ENCODE measurements at regions not wholly inside any gene's neighbourhood (a gene's known extent, or its start where the extent isn't known, plus 50 kb on each side); places are given as distances from the start of the nearest gene placed in this dataset.
A peak's percentile ranks its signal among the peaks of the same experiment; 100 is the strongest.

DNA sequence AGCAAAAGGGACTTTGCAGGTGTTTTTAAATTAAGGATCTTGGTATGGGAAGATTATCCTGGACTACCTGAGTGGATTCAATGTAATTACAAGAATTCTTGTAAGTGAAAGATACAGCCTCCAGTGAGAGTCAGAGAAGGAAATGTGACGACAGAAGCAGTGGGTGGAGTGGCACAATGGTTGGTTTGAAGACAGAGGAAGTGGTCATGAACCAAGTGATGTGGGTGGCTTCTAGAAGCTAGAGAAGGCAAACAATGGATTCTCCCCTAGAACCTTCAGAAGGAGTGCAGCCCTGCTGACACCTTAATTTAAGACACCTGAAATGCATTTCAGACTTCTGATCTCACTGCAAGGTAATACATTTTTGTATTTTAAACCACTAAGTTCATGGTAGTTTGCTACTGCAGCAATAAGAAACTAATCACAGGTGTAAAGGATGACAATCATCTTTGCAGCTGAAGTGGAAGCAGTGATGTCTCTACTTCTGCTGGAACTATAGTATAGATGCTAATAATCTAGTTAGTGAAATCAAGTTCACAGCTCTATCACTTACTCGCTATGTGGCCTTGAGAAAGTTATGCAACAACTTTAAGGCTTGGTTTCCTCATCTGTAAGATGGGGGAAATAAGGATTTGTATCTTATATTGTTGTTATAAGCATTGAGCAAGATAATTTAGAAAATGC is 403.4 kb upstream of the SUCLG2 start:
- peak; percentile 1 for DNase-seq (ENCODE audit: low spot score)

DNA sequence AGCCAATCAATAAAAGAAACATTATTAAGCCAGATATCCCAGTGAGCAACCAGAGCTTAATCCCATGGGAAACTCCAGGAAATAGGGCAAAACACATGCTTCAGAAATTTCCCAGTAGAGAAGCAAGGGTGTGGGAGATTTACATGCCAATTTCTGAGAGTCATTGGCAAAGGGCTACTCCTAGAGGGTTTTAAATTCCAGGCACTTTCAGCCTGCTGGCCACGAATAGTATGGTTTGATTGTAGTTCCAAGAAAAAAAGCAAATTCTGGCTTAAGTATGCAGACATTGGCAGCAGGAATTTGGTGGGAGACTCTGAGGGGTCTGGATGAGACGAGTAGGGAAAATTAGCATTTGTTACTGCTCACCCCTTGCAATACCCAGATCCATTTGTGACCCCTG is 402.1 kb upstream of the SUCLG2 start:
- DNase-seq (ENCODE audit: low spot score) = no peak

DNA sequence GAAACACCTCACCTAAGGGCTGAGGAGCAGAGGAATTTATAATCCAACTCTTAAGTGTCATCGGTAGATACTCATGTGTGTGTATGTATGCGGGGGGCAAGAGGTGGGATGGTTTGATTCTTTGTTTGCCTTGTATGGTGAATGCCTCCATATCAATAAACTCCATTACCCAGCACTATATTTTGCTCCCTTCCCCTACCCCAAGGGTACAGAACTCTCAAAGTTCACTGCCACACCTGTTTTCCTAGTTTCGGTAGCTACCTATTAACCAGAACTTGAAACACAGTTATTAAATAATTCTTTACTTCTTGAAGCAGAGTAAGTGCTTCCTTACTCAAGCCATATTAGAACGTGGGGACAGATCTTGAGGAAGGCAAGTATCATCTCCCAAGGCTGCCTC is 400.8 kb upstream of the SUCLG2 start:
- DNase-seq (ENCODE audit: low spot score) = no peak

DNA sequence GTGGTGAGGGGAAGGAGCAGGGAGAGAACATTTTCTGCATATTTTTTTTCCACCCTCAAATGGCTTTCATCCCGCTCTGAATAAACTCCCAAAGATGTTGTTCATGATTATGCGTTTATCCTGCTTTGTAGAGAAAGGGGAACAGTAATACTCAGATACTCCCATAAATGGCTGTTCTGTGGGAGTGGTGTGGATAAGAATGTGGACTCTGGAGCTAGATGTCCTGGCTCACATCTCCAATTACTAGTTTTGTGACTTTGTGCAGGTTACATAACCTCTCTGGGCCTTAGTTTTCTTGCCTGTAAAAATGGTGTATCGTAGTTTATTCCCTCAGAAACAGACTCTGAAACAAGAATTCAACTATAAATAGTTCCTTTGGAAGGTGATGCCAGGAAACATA is 395.4 kb upstream of the SUCLG2 start:
- no peak for DNase-seq (ENCODE audit: low spot score)

DNA sequence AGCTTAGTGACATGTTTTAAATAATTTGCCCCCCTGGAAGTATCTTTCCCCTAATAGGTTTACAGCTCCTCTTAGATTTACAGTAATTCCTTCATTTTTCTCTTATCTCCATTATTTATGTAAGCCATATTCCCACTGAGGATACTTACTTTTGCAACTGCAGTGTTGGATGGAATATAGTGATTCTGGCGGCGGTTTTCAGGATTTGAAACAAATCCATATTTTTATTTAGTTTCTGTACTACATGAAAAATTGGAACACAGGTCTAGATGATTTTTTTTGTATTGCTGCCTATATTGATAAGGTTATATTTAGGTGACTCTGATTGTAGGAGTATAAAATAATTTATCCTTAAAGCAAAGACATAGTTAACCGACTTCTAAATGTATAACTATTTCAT is 391.6 kb upstream of the SUCLG2 start:
- DNase-seq (ENCODE audit: low spot score) = no peak

DNA sequence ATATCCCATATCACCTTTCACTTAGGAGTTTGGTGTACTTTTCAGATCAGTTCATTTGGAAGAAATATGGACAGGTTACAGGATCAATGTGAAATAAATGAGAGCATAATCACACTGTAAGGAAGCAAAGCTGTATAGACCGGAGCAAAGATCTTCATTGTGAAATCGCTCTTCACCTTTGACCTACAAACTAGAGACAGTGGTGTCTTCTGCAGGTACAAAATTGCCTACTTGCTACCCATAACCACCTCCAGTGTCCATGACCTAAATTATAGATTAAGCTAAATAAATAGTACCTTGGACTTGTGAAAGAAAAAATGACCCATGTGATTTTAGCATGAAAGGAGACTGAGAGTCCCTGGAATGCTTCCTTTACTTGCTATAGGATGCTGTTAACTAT is 379.5 kb upstream of the SUCLG2 start:
- no peak for DNase-seq (ENCODE audit: low spot score)

DNA sequence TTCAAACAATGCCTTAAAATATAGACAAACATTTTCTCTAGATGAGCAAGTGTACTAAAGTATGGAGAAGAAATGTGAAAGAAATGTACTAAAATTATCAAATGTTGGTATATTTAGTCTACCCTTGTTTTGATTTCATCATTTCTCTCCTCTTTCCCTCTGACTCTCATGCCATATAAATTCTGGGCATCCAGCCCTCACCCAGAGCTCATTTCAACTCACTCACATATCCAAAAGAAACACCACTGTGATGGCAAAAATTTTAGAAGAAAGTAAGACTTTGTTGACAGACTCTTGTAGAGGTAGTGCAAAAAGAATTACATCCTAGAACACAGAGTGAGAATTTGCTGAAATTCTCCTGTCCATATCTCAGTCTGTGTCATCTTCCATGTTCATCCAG is 377.8 kb upstream of the SUCLG2 start:
- no peak for DNase-seq (ENCODE audit: low spot score)

DNA sequence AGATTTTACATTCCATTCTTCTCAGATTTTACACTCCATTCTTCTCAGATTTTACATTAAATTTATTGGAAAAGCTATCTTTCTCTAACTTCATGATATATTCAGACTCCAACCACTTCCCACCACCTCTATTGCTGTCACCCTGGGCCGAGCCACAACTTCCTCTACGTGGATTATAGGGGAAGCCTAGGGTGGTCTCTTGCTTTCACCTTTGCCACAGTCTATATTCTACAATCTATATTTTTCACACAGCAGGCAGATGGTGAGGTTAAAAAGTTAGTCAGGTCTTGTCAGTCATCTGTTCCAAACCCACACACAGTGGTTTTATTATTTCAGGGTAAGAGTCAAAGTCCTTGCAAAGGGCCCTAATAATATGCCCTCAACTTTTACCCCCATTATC is 370.8 kb upstream of the SUCLG2 start:
- no peak for DNase-seq (ENCODE audit: low spot score)

DNA sequence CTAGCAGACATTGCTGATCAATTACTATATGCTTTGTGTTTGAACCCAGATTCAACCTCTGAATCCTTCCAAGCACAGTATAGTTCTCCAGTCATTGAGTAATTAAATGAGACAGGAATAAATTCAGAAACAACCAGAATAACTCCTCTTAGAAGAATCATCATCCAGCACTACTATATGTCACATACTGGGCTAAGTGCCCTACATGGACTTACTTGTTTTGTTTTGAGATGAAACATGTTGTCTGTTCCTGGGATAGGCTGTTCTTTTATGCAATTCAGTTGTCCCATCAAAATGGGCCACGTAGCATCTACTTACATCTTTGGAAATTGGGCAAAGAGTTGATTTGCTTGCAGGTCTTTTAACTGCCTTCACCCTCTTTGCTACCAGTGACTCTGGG is 365.5 kb upstream of the SUCLG2 start:
- DNase-seq (ENCODE audit: low spot score) = no peak

DNA sequence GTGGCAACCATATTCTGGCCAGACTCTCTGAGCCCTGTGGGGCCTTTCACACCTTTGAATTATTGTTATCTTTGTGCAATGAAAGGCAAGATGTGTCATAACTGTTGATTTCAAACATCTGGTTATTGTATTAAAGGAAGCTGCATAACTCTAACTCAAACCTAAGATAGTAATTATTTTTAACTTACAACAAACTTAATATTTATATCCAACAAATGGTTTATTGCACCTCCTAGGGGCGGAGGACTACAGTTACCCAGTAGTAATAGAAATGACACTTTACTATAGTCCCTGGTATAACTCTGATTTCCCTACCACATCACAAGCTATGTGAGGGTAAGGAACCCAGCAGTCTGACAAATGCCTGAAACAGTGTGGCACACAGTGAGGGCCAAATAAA is 363.9 kb upstream of the SUCLG2 start:
- DNase-seq (ENCODE audit: low spot score) = no peak

DNA sequence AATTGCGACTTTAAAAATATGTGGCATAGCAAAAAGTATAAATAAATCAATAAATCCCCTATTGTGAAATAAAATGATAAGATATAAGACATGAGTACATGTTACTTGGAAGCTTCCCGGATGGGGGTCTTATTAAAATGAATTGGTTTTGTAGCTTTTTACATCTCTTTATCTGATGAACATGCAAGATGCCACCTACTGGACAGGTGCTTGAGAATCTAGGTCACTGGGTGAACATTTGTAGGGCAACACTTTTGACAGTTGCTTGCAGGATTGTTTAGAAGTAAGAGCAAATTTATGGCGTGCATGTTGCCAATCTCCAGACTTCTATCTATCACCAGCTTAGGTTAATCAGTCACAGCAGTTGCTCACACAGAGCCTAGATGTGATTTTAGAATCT is 362.7 kb upstream of the SUCLG2 start:
- no peak for DNase-seq (ENCODE audit: low spot score)

DNA sequence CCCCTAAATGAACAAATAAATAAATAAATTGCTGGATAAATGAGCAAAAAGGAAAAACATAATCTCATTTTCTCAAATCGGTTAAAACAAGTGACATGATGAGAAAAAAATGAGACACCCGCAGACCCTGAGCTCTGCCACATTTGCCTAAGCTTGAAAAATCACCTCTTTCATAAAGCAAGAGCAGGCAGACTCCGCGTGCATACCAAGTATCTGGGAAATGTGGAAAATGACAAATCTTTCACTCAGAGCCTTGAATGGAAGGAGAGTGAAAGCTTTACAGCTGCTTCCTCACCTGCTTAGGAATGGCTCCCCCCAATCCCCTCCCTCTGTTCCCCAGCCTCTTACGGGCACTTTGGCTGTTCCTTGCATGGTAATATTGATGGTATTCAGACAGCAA is 355.5 kb upstream of the SUCLG2 start:
- DNase-seq (ENCODE audit: low spot score) = no peak

DNA sequence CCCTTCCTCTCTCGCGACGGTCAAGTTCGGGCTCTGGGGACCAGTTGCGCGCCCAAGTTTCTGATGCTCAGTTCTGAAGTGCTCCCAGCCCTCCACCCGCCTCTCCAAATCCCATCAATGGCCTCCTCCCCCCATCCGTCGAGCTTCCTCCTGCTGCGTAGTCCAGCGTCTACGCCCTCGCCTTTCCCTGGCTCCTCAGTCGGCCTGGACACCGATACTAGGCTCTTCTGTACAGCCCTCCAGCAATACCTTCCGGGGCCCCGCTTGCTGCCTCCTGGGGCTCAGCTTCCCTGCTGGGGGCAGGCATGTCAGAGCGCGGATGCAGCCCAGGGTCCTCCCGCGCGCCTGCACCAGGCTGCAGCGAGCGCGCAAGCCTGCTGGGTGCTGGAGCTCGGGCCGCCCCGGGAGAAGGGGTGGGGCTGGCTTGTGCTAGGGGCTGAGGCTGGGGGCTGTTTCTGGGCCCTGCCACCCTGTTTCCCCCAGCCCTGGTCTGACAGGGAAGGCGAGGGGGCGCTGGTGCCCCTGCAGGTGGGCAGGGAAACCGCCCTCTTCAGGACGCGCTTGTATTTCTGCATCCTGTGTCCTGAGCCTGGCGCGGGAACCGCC is 353.3 kb upstream of the SUCLG2 start:
- DNase-seq (ENCODE audit: low spot score) = peak; percentile 0

DNA sequence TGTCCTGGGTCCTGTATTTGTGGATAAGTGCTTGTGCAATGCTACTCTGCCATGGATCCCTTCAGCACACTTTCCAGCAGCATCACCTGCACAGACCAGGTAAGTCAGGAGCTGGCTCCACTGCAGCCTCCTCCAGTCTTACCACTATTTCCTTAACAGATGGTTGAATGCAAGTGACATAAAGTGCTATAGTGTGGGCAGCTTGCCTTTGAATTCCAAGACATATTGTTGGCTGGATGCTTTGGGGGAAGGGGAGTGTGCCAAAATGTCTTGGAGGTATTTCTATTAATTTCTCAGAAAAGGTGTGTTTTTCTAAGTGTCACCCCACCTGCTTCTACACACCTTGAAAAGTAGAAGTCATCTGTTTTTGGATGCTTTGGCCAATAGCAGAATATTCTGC is 352.2 kb upstream of the SUCLG2 start:
- DNase-seq (ENCODE audit: low spot score) = no peak

DNA sequence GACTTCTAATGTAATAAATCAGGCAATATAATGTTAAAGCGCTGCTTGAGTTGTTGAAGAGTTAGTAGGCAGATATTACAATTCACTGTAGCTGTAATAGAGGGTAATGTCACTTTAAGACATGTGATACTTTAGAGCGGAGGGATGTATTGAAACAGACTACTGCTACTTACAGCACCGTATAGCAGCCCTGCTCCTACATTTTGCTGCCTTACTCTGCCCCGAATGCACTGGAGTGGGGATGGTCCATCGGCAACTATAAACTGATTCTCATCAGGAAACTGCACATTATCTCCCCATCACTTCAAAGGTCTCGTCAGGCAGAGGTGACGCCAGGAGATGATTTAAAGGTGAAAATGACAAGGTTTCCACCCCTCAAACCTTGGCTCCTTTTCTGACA is 349.7 kb upstream of the SUCLG2 start:
- no peak for DNase-seq (ENCODE audit: low spot score)

DNA sequence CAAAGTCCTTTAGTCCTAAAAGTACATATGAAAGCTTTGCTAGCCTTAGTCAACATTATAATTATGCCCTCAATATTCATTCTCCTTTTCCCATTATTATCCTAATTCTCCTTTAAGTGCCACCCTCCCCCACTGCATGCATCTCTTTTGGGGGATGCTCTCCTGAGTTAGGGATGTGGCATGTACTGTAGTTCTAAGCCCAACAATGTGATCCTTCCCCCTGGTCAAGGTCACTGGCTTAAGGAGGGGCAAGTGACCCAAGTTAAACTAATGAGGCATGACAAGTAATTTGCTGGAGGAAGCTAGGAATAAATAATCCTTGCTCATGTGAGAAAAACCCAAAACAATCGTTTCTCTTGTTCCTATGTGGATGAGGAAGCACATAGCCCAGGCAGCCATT is 343.9 kb upstream of the SUCLG2 start:
- no peak for DNase-seq (ENCODE audit: low spot score)

DNA sequence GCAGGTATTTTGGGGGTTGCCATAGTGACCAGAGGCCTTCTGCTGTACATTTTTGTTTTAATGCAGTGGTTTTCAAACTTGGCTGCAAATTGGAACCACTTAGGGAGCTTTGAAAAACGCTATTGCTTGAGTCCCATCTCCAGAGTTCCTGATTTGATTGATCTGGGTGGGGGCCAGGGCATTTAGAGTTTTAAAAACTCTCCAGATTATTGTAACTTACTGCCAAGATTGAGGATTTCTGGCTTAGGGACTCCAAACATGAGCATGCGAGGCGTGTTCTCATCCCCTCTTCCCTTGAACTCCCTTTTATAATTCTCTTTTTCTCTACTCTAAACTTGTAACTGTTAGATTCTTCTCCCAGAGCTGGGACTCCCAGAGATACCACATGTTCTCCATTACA is 340.8 kb upstream of the SUCLG2 start:
- DNase-seq (ENCODE audit: low spot score) = no peak

DNA sequence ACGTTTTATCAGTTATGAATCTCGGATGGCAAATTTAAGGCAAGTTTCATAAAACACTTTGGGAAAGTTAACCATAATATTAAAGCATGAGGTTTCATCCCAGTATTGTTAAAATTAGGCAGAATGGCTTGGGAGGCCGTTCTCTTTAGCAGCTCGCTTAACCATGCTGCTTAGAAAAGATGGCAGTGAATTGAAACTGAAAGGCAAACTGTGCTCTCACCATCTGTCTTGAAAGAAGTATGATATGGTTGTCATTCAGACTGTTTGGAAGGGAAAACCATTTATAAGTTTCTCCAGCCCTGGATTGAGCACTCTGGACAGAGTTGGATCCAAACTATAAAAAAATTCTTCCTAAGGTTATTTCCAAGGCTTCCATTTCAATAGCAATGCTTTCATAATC is 332.3 kb upstream of the SUCLG2 start:
- DNase-seq (ENCODE audit: low spot score) = no peak

DNA sequence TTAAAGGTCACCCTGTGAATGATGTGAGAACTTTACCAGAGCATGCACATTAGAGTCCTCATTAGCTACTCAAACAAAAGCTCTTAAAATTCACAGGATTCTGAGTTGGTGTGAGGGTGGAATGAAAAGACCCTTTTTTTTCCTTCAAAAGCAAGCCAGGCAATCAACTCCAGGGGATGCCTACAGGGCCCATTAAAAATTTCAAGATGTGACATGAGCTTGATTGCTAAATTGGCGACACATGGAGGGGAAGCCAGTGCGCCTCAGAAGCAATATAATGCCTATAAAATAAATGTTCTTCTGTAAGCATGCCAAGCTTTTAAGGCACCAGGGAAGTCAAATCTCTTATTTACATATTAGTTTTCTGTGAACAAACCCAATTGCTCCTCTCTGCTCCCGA is 328.8 kb upstream of the SUCLG2 start:
- no peak for DNase-seq (ENCODE audit: low spot score)

DNA sequence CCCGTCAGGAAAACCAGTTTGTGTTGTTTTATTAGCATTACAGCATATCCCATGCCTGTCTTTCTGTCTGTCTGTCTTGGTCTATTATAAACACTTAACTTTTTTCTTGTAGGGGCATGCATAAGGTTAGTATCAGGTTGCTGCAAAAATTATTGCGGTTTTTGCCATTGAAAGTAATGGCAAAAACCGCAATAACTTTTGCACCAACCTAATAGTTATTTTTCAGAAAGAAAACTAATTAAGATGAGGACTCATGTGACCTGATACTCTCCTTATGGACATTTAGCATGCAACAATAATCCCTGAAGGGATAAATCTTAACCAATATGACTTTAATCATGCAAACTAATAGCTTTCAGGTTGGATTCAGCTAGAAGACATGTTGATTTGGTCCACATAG is 326.7 kb upstream of the SUCLG2 start:
- no peak for DNase-seq (ENCODE audit: low spot score)

DNA sequence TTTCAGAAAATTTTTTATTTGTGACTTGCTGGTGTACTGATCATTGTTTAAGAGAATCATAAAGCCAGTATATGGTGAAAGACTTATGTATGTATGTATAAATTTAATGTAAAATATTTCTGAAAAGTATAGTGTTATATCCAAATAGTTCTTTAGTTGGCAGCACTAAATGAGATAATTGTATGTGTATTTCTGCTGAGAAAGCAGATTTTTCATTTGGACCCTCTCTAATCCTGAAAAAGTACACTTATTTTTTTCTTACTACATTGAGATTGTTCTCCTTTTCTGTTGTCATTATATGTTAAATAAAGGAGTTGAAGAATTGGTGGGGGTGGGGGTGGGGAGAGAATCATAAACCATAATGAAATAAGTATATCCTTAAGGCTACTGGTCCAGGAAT is 324.9 kb upstream of the SUCLG2 start:
- no peak for DNase-seq (ENCODE audit: low spot score)

DNA sequence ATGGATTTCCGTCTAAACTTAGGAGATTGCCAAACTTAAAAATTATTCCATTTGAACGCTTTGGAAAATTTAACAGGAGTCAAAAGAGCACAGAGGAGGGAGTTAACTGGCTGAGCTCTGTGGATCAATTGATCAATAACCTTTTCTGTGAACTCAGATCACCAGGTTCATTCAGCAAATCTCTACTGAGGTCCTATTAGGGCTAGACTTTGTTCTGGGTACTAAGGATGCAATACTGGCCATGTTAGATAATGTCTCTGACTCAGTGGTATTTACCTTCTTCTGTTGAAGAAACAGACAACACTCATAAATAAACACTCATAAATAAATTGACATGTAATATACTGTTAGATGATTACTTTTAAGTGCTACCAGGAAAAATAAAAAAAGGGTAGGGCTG is 323.4 kb upstream of the SUCLG2 start:
- DNase-seq (ENCODE audit: low spot score) = no peak

DNA sequence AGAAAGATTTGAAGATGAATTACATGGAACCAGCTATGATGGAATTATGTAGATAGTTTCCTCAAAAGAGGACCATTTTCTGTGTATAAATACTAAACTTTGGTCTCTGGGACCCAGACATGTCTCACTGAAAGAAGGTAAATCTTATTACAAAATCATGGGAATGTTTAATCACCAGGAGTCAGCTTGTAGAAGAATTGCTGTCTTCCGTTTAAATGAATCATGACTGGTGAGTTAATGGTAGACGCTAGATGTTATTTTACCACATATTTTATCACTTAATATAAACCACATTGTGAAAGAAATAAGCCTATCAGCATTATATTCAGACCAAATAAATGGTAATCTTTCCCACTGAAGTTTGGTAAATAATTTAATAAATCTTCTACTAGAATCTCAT is 322.3 kb upstream of the SUCLG2 start:
- DNase-seq (ENCODE audit: low spot score) = no peak

DNA sequence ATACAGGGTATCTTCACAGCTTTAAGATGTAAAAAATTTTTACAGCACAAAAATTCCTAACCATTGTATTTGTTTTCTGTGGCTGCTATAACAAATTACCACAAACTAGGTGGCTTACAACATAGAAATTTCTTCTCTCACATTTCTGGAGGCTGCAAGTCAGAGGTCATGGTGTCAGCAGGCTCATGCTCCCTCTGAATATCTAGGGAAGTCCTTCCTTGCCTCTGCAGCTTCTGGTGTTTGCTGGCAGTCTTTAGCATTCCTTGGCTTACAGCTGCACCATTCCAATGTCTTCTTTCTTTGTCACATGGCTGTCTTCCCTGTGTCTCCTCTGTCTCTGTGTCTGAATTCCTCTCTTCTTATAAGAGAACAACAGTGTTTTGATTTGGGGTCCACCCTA is 310.2 kb upstream of the SUCLG2 start:
- no peak for DNase-seq (ENCODE audit: low spot score)

DNA sequence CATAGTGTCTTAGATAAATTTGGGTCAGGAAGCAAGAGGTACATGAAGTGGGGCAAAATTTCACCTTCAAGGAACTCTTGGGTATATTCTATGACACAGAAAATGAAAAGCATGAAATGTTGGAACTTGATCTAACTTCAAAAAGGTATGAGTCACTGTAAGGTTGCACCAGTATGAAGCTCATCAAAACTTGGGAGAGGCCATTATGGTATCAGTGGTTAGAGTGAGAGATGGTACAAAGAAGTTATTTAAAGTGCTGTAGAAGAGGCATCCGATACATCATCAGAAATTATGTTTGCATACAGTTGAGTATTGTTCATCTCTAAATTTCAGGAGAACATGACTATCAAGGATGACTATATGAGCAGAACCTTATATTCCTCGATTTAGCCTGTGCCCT is 302.9 kb upstream of the SUCLG2 start:
- DNase-seq (ENCODE audit: low spot score) = no peak
